HCT116 (cell line): ENCODE measurements at regions not wholly inside any gene's neighbourhood (a gene's known extent, or its start where the extent isn't known, plus 50 kb on each side); places are given as distances from the start of the nearest gene placed in this dataset.
"Not testable (repeated sequence)": the region's sequence is repeated elsewhere in the genome, so short reads cannot be mapped to it uniquely, and the experiment has no call there.

Source experiments
- CTCF ChIP-seq, 3 experiments: fragments of 200-600 bp in 1 of 3; sonication (generic) in 1 of 3; IDR thresholded peaks in 2 of 3; conservative IDR thresholded peaks in 1 of 3; 2 replicates each; pipeline ENCODE4 v1.5.1; 2012 to 2017; ENCODE audit warnings: low read depth in 2 of 3, low read length in 2 of 3, antibody characterized with exemption in 1 of 3, borderline replicate concordance in 1 of 3, control low read depth in 1 of 3, mild to moderate bottlenecking in 1 of 3, mixed read lengths in 1 of 3, mixed run types in 1 of 3, moderate library complexity in 1 of 3; ENCODE audit not compliant: insufficient read depth in 1 of 3
- EGR1 ChIP-seq: IDR thresholded peaks from 2 replicates; pipeline ENCODE4 v1.6.1; 2012; ENCODE audit warnings: low read depth
- EZH2 ChIP-seq: fragments of 200-600 bp; sonication (generic); IDR thresholded peaks from 2 replicates; pipeline ENCODE4 v1.6.1; 2017; ENCODE audit warnings: antibody characterized with exemption, mixed run types
- EZH2phosphoT487 ChIP-seq: fragments of 200-600 bp; IDR thresholded peaks from 2 replicates; pipeline ENCODE4 v1.6.1; 2018; ENCODE audit warnings: antibody characterized with exemption, borderline replicate concordance
- JUND ChIP-seq: IDR thresholded peaks from 2 replicates; pipeline ENCODE4 v1.6.1; 2012
- MAX ChIP-seq: IDR thresholded peaks from 2 replicates; pipeline ENCODE4 v1.6.1; 2012
- POLR2A ChIP-seq: IDR thresholded peaks from 2 replicates; pipeline ENCODE4 v1.7.0; 2011; ENCODE audit warnings: borderline replicate concordance; ENCODE audit not compliant: insufficient read depth, insufficient read length; ENCODE audit errors: extremely low read depth
- POLR2AphosphoS5 ChIP-seq: IDR thresholded peaks from 2 replicates; pipeline ENCODE4 v1.6.1; 2011; ENCODE audit warnings: mild to moderate bottlenecking, low read depth, low read length, moderate library complexity
- SIN3A ChIP-seq: IDR thresholded peaks from 2 replicates; pipeline ENCODE4 v1.6.1; 2012; ENCODE audit warnings: low read depth
- SP1 ChIP-seq: IDR thresholded peaks from 2 replicates; pipeline ENCODE4 v1.6.1; 2012; ENCODE audit warnings: low read depth
- SRF ChIP-seq: IDR thresholded peaks from 2 replicates; pipeline ENCODE4 v1.6.1; 2012; ENCODE audit warnings: low read depth
- ZNF274 ChIP-seq: fragments of 200-500 bp; sonication (Bioruptor generic); IDR thresholded peaks from 2 replicates; pipeline ENCODE4 v1.6.1; 2014; ENCODE audit warnings: mild to moderate bottlenecking, low read depth, low read length, inconsistent platforms
- TF ChIP-seq, protein P1 (sequence below): IDR thresholded peaks from 2 replicates; pipeline ENCODE4 v1.6.1; 2012; ENCODE audit warnings: low read depth

DNA sequence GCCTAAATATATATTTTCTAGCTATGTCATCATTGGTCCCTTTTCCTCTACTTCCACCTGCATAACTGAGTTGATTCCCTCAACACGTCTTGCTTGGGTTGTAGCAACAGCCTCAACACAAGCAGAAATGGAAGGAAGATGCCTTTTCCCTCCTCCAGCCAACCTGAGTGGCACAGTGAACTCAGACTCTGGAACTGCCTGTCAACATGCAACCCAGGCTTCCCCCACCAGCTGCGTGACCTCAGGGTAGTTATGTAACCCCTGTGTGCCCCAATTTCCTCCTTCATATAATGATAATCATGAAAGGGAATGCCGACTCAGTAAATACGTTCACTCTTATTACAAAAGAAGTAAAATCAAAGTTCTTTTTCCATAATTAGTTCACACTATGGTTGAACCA, 101.8 kb upstream of the TERB2 start:
- TF ChIP-seq CTCF (IDR thresholded peaks at IDR 0.05 in 2 of 3, conservative IDR thresholded peaks at IDR 0.05 in 1 of 3; ENCODE audit: borderline replicate concordance in 1 of 3, insufficient read depth in 1 of 3, low read depth in 2 of 3, low read length in 2 of 3); POLR2A; EZH2; EGR1; MAX; POLR2AphosphoS5; ZNF274; SP1; EZH2phosphoT487; SIN3A; JUND; SRF: not testable (repeated sequence)
- TF ChIP-seq, protein P1, sequence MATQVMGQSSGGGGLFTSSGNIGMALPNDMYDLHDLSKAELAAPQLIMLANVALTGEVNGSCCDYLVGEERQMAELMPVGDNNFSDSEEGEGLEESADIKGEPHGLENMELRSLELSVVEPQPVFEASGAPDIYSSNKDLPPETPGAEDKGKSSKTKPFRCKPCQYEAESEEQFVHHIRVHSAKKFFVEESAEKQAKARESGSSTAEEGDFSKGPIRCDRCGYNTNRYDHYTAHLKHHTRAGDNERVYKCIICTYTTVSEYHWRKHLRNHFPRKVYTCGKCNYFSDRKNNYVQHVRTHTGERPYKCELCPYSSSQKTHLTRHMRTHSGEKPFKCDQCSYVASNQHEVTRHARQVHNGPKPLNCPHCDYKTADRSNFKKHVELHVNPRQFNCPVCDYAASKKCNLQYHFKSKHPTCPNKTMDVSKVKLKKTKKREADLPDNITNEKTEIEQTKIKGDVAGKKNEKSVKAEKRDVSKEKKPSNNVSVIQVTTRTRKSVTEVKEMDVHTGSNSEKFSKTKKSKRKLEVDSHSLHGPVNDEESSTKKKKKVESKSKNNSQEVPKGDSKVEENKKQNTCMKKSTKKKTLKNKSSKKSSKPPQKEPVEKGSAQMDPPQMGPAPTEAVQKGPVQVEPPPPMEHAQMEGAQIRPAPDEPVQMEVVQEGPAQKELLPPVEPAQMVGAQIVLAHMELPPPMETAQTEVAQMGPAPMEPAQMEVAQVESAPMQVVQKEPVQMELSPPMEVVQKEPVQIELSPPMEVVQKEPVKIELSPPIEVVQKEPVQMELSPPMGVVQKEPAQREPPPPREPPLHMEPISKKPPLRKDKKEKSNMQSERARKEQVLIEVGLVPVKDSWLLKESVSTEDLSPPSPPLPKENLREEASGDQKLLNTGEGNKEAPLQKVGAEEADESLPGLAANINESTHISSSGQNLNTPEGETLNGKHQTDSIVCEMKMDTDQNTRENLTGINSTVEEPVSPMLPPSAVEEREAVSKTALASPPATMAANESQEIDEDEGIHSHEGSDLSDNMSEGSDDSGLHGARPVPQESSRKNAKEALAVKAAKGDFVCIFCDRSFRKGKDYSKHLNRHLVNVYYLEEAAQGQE: not testable (repeated sequence)
